ENCODE measurements at regions not wholly inside any gene's neighbourhood (a gene's known extent, or its start where the extent isn't known, plus 50 kb on each side); places are given as distances from the start of the nearest gene placed in this dataset.
"Not testable (repeated sequence)": the region's sequence is repeated elsewhere in the genome, so short reads cannot be mapped to it uniquely, and the experiment has no call there.

- no peak for DNase-seq (ENCODE audit: low spot score)
Observed at GRCh38 chr18:51522821-51523220, 325.3 kb upstream of the MEX3C start.

DNA sequence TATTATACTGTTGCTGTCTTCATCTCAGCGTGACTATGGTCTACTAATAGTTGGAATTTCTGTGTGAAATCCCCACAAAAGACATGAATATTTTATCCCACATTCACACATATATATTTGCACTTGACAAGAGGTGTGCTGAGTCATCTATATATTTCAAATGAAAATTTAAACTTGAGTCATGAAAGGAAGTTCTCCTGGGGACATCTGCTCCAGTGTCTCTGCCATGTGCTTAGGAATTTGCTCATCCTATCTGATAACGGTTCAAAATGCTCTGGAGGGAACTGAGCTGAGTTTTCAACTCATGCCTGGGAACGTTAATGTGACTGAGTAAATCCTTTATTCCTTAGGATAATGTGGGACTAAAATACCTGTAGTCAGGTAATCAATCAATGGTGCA lies 326.2 kb upstream of the MEX3C start:
- no peak for DNase-seq (ENCODE audit: low spot score)

DNA sequence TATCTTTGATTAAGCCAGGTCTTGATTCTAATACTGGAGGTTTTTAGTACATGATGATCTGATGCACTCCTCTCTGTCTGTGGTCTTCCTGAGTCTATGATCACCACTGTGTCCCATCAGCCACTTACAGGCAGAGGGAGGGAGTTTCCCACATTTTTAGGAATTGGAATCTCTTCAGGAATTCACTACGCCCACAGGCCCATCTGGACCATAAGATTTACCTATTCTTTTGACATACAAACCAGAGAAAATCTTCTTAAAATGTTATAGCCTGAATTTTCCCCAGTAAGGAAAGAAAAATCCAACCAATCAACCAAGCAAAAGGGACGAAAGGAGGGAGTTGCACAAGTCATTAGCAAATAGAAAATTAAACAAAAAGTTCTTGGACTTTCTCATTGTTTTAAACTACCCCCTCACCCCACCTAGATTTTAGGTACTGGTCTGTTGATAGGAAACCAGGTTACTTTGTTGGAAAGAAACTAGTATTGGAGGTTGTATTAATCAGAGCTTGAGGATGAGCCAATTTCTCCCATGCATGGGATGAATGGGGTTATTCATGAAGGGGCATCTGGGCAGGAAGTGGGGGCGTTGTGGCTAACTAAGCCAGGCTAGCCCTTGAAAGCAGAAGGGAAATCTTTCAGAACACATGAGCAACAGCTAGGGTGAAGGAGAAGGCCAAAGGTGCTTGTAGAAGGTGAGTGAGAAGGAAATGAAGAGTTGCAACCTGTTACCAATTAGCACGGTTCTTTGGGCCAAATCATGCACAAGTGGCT lies 328.2 kb upstream of the MEX3C start:
- DNase-seq (ENCODE audit: low spot score), result no peak

DNA sequence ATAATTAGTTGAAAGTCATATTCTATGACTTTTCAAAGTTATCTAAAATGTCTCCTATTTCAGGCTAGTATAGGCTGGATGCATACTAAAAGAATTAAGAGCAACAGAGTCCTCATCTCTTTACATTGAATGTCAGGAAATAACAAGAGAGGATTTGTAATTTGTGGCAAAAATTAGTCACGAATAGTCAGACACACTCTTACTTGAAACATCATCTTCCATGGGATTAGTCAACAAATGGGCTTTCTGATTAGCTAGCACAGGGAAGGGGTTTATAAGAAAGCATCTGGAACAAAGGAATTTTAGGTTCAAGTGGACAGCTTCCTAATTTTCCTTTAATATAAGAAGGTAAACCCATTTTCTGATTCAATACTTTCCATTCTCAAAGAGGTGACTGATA lies 330.3 kb upstream of the MEX3C start:
- no peak for DNase-seq (ENCODE audit: low spot score)

DNA sequence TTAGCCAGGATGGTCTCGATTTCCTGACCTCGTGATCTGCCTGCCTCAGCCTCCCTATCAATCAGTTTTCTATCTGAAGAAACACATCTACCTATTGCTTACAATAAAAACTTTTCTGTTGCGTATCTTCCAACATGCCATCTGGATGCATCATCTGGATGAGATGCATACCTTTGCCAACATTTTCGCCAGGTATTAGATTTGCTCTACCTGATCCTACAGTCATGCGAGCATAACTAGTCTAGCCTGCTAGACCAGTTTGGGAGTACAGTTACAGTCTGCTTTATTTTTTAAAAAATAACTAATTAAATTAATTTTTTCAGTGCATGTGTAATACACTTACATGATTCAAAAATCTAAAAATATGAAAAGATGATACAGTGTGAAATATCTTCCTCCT lies 334.0 kb upstream of the MEX3C start:
- DNase-seq (ENCODE audit: low spot score), result no peak

GRCh38 chr18:51537487-51537886 lies 340.0 kb upstream of the MEX3C start:
- DNase-seq (ENCODE audit: low spot score), result peak; percentile 82

GRCh38 chr18:51540562-51540961 lies 343.1 kb upstream of the MEX3C start:
- DNase-seq (ENCODE audit: low spot score), result no peak

GRCh38 chr18:51541230-51541629 lies 343.7 kb upstream of the MEX3C start:
- DNase-seq (ENCODE audit: low spot score), result no peak

DNA sequence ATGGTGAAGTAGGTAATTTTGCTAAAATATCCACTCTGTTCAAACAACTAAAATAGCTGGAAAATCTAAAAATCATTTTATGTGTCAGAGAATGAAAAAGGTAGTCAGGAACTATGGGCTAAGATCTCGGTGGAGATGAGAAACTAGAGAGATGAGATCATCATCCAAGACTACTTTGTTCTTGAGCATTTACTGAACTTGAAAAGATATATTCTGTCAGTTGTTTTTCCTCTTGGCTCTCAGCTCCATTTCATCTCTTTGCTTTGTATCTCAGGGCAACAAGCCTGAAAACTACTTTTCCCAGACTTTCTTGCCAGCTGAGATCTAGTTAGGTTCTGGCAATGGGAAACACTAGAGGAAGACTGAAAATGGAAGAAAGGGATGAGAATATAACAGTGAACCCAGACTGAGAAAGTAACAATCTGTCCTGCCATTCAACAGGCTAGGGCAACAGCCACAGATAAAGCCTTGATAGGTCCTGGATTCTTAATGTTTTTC lies 346.2 kb upstream of the MEX3C start:
- DNase-seq (ENCODE audit: low spot score), result no peak

DNA sequence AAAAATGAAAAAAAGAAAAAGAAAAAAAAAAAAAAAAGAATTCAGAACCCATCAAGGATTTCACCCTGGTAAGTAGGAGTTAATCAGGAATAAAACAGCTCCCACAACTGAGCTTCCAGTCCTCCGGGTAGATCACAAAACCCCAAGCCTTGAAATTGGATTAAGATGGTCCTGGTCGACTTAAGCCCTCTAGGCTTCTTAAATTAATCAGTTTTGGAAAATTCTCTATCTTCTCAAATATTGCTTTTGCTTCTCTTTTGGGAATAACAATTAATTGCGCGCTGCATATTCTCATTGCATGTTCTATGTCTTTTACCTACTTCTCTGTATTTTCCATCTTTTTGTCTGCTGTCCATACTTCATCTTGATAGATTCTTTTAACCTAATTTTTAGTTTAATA lies 348.0 kb upstream of the MEX3C start:
- DNase-seq (ENCODE audit: low spot score), result no peak

DNA sequence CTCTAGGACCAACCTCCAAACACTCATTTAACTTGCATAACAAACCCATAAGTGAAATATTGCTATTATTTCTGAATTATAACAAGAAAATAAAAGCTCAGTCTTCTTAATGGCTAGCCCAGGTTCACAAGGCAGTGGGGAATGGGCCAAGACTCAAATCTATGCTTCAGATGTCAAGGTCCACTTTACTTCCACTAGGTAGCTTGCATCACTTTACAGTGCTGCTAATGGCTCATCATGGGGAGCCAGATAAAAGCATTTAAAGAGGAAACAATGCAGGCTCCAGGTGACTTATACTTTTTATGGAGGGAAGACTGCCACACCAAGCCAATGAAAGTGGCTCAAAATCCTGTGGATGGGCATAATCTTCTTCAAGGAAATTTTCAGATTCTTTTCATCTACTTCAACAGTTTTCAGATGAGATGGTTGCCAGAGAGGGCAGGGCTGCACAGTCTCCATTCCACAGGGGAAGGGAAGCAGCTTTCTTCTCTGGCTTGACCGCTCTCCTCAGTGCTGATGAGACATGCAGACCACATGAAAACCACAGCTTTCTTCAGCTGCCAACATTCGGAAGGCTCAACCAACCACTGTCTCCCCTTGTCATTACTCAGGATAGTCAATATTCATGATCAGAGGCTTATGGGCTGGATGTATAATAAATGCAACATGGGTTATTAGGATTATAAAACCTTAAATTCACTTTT lies 361.9 kb upstream of the MEX3C start:
- DNase-seq (ENCODE audit: low spot score), result no peak

DNA sequence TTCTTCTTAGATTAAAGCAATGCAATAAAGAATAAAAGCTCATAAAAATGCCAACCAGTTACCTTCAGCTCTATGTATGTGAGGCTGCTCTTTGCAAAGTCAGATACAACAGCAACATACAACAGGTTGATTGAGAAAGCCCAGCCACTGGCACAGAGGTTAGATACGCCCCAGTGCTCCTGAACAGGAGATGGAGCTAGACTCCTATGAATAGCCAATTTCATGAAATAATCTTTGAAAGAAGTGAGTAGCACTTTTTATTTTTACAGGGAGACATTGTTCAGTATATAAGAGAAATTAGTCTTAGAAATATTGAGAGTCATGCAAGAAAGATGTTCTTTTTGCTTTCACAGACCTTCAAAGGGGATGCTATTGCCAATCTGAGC lies 362.4 kb upstream of the MEX3C start:
- no peak for DNase-seq (ENCODE audit: low spot score)

DNA sequence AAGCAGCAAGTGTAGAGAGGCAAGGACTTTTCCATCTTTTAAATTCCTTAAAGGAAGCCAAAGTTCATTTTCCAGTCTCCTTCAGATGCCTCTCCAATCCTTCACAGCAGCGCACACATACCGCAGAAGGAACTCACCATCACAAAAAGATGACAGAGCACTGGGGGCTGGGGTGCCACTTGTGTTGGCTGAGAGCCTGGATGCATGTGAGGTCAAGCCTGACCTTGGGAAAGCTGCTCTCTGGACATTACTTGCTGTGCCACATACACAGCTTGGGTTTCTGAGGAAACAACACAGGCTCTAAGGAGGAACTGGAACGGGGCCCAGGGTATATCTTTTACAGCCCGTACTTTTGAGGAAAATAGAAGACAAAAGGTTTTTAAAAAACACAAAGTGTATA lies 364.3 kb upstream of the MEX3C start:
- no peak for DNase-seq (ENCODE audit: low spot score)

DNA sequence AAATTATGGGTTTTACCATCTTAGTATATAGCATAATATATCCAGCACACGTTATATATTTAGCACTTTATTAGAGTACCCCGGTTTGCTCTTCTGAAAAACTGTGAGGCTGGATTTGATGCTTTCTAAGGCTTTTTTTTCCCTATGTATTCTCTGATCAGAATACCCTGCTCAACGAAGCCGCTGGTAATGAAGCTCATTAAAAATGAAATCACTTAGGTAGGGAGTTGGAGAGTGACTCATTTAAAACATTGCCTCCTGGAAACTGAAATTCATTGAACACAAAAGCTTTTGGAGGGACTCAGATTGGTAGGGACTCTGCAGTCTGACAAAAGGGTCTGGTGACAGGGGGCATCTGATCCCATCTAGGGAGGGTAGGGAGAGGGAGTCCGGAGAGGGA lies 365.4 kb upstream of the MEX3C start:
- DNase-seq (ENCODE audit: low spot score), result no peak

DNA sequence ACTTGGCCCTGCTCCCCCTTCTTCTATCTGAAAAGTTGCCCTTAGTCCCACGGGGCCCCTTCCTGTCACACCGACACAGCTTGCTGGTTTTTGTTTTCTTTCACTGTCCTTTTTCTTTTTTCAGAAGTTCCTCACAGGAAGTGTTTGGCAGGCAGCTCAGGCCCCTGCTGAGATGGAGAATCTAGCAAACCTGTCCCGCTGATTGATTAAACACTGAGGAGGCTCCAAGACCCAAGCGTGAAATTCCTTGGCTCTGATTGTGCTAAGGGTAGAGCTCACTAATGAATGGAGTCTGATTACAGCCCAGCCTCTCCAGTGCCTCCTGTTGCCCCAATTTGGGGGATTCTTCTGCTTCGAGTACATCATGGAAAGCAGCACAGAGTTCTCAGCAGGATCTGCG lies 365.9 kb upstream of the MEX3C start:
- DNase-seq (ENCODE audit: low spot score), result no peak

- DNase-seq (ENCODE audit: low spot score), result no peak
Observed at GRCh38 chr18:51568151-51568550, 370.7 kb upstream of the MEX3C start.

GRCh38 chr18:51569153-51569552 lies 371.7 kb upstream of the MEX3C start:
- no peak for DNase-seq (ENCODE audit: low spot score)

DNA sequence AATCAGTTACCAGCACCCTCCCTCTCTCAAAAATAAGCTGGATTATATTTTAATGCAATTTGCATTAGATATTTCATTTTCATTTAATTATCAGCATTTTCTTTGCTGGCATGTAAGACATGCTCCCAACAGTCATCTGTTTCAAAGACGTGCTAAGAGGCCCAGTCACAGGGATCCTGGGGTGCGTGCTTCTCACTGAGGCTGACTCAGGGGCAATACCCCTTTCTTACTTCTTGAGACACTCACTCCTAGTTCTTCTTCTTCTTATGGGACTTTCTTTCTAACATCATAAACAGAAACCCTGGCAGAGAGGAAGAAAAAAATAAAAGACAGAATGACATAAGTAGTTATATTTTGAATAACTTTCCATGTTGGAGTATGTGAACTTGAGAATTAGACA lies 372.1 kb upstream of the MEX3C start:
- DNase-seq (ENCODE audit: low spot score), result no peak

GRCh38 chr18:51570071-51570470 lies 372.6 kb upstream of the MEX3C start:
- not testable (repeated sequence) for DNase-seq (ENCODE audit: low spot score)

DNA sequence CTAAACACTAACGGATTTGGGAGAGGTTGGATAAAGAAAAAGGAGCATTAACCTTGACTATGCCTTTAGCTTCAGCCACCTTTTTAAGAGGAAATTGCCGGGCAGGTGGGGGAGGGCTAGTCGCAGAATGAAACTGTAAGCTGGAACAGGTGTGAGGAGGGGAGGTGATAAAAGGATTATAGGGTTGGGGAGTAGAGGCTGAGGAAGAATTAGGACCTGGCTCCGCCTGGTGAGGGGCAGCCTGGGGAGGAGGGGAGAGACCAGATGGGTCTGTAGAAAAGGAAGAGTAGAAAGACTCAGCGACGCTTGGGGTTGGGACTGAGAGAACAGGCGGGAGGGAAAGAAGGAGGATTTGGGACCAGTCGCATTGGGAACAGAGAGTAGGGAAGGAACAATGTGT lies 376.4 kb upstream of the MEX3C start:
- DNase-seq (ENCODE audit: low spot score), result not testable (repeated sequence)

GRCh38 chr18:51575171-51575570 lies 377.7 kb upstream of the MEX3C start:
- no peak for DNase-seq (ENCODE audit: low spot score)

DNA sequence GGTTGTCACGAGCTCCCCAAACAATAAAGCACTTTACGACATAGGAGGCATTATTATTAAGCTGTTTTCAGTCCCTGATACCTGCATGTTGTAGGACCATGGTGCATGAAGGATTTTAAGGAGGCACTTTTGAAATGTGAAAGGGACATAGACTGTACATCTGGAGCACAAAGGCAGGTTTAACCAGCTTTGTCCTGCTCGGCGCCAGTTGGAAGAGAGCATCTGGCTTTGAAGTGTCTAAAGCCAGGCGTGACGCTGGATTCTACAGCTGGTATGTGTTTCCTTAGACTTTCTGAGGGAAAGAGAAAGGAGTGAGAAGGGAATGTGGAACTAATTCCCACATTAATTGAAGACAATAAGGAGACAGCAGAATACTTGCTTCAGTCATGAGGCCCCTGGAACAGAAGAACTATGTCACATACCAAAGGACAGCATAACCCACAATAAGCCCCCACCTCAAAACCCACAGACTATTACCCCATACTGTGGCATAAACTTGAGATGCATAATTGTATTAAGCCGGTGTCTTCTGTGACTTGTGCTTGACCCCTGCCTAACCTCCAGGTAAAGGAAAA lies 381.0 kb upstream of the MEX3C start:
- DNase-seq (ENCODE audit: low spot score), result no peak

- no peak for DNase-seq (ENCODE audit: low spot score)
Observed at GRCh38 chr18:51580580-51580979, 383.1 kb upstream of the MEX3C start.

Data from globus pallidus (tissue), 1 donor.